ENCODE measurements at regions not wholly inside any gene's neighbourhood (a gene's known extent, or its start where the extent isn't known, plus 50 kb on each side); places are given as distances from the start of the nearest gene placed in this dataset.
A peak's percentile ranks its signal among the peaks of the same experiment; 100 is the strongest.
"Not testable (repeated sequence)": the region's sequence is repeated elsewhere in the genome, so short reads cannot be mapped to it uniquely, and the experiment has no call there.

DNA sequence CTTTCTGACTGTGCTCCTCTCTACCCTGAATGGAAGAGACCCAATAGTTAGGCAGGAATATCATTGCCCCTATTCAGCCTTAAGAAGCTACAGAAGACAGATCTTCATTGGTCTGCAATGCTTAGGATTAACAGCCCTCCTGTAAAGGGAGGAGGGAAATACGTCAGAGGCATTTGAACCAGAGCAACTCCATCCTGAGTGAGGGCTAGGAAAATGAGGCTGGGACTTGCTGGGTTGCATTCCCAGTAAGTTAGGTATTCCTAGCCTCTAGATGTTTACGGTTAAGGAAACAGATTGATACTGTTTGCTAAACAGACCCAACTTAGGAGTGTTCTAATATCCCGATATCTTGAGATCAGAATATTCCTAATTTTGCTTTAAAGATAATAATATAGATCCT is 63.5 kb downstream of the PCDH18 start:
- DNase-seq: no peak

DNA sequence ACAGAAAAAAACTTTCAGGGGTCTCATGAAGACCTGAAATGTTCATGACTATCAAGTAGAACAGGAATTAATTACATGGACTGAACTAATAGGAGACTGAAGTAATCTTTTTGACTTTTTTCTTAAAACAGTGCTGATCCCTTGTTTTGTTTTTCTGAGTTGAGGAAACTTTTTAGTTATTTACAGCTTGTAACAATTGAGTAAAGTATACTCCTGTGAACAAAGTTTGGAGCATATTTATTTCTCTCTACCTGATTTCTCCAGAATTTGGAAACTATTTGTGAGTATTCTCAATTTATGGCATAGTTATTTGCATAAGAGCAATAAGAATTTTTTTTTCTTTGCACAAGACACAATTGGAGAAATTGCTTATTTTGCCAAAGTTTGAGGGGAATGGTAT is 64.8 kb downstream of the PCDH18 start:
- no peak for DNase-seq

DNA sequence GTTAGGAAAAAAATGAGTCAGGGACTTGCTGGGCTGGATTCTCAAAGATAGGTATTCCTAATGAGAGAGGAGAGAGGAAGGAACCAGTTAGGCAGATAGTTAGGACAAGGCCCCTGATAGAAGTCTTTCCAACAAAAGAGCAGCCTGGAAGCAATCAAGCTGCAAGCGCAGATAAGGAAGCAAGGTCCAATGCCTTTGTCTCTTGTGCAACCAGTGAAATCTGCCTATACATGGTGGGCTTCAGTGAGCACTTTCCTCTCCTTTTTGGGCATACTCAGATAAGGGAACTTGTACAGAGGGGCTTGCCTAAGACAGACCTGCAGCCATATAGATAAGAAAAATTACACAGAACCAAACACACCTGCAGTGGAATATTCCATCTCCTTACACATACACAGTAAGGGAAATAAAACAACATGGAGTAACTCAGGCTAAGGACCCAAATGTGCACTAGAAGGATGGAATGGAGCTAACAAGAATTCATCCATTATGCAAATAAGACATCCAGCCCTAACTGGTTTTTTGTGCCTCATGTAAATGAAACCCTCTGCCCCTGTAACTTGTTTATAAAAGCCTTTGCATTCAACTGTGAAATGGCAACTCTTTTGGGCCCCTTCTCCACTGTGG is 68.8 kb downstream of the PCDH18 start:
- no peak for DNase-seq

DNA sequence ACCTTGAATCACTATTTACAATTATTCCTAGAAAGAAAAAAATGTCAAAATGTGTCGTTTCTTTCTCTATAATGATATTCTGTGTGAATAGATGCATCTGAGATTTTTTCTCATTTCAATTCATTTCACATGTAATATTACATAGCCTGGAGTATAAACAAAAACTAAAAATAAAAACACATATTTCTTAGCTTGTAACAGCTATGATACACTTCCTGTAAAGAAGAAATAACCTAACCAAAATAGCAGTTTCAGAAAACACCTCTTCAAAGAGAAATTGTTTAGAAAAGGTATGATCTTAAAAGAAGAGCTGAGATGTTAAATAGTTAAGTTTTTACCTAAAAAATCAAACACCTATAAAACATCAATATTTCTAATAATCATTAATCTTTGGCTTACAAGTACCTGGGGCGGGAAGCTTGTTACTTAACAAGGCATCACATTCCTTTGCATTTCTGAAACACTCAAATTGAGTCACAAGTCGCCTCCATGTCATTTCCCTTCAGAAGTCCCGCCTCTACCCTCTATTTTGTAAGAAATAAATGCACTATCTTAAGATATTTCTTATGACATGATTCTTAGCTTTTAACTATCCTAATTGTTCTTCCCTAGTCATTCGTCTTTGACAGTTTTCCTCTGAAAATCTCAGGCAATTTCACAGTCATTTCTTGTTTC is 76.5 kb downstream of the PCDH18 start:
- no peak for DNase-seq

DNA sequence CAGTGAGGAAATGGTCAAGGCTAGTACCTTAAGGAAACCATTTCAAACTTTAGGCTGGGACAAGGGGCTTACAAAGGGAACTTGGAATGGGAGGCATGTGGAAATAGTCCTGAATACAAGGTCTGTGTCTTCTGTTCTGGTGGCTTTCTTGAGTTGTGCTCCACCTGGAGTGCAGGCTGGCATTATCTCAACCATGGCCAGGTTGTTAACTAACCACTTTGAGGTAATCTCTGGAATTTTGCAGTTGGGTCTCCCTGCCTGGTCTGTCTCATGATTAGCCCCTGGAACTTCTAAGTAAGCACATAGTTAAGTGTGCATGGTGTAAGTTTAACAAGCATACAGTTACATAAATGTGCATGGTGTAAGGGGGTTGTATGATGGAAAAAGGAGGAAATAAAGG is 77.5 kb downstream of the PCDH18 start:
- no peak for DNase-seq

DNA sequence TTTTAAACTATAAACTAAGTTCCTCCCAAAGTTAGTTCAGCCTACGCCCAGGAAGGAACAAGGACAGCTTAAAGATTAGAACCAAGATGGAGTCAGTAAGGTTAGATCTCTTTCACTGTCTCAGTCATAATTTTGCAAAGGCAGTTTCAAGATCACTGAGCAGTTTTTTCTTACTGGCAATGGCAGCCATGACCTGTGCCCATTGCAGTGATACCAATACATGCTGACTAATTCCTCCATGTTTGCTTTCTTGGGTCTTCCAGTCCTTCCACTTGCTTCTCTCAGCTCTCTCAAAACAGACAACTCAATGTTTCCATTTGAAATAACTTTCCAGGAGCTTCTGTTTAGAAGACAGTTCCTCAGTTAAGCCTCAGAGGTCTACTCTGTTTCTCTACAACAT is 79.5 kb downstream of the PCDH18 start:
- no peak for DNase-seq

DNA sequence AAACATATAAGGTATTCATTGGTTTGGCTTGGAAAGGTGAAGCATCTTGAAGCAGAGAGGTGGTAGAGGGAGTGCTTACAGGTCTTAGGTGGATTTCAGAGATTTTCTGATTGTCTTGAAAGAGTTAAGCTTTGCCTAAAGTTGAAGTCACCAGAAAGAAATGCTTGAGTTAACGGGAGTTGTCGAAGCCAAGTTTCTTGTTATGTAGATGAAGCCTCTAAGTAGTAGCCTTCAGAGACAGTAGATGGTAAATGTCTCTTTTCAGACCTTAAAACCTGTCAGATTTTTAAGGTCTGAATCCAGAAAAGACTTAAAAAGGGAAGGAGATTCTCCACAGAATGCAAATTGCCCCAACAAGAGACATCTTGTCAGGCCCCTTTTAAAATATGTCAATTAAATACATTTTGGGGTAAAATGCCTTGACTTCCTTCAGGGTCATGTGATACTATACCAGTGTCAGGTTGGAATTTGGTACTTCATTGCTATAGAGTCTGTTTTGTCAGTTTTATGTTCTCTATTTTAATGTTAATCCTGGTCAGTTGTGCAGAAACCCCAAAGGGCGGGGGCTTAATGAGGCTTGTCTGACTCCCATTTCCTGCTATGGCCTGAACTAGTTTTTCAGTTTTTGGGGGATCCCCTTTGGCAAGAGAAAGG is 81.0 kb downstream of the PCDH18 start:
- DNase-seq: no peak

DNA sequence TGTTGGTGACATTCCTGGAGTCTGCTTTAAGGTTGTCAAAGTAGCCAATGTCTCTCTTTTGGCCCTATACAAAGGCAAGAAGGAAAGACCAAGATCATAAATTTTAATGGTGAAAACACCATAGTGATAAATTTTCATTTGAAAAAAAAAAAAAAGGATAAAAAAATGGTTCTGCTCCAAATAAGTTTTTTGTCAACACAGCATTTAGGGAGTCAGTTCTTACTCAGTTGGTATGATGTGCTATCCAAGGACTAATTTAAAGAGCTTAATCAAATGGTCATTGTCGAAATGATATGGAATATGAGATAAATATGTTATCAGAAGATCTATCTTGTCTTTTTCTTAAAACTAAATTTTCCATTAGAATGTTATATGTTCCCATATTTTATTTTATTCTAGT is 83.9 kb downstream of the PCDH18 start:
- DNase-seq: no peak

DNA sequence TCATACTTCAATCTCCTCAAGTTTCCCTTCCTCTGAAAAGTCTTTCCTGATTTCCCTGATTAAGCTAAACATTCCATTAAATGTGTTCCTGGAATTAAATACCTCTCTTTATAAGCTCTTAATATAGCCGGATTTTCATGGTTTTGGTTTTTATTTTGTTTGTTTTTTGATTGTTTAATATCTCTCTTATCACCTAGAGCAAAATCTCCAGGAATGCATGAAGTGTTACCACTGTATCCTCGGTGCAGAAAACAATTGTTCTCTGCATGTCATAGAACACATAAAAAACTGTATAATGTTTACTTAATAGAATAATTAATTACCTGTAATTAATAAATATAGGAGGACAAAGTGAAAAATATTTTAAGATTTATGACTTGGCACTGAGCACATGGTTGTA is 86.2 kb downstream of the PCDH18 start:
- no peak for DNase-seq

DNA sequence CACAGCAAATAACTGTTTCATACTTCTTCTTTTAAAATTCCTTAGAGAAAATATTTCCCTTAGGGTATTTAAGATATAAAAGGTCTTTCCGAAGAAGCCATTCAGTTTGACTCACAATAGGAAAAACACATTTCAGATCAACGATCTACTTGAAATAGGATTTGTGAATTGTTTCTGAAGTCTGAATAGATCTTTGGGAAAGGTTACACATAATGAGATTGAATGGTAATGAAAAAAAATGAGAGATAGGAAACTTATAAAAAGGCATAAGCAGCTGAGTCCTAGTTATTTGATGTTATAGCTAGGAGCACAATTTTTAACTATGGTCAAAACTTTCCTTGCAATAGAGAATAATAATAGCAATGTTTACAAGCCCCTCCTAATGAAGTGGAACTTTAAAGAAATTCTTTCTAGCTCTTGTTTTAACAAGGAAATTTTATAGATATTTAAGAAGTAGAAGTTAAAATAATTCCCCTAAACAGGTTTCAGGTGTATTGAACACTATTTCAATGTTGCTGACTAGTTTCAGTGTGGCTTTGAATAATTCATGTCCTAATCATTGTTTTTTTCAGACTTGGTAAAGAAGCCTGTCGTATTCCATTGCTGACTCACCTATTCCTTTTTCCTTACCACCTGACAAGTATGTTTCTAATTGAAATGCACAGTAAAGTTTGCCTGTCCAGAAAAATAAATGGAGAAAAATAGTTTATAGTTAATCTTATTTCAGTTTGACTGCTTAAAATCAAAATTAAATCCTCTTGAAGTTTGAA is 89.1 kb downstream of the PCDH18 start:
- DNase-seq: no peak

DNA sequence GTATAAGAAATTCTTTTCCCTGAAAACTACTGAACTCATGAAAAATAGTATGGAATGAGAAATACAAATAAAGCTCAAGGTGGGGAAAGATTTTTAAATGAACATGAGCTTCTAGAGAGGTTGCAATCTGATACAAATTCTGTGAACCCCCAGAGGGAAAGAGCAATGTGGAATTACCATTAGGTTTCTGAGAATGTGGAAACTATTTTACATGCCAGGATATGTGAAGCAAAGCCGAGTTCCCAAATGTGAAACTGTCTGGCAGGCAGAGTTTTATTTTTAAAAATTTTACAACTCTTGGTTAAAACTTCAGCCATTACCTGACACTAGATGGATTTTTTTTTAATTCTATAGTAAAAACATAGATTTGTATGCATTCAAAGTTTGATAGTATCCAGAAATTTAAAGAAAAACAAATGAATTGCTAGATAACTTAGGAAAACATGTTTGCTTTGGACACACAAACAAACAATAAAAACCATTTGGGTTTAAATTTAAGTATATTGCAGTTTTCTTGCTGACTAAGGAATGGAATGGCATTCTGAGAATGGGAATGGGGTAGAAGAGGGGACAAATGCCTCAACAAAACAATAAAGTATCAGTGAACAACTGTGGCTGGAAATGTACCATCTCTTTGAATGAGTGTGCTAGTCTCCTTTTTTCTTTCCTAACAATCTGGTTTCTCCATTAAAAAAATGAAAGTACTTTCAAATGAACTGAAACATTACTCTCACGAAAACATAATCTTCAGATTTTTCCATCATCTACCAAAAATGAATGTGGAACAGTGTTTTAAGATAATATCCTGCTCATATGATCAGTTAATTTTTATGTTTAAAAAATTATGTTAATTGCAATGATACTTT is 99.6 kb downstream of the PCDH18 start:
- DNase-seq: no peak

DNA sequence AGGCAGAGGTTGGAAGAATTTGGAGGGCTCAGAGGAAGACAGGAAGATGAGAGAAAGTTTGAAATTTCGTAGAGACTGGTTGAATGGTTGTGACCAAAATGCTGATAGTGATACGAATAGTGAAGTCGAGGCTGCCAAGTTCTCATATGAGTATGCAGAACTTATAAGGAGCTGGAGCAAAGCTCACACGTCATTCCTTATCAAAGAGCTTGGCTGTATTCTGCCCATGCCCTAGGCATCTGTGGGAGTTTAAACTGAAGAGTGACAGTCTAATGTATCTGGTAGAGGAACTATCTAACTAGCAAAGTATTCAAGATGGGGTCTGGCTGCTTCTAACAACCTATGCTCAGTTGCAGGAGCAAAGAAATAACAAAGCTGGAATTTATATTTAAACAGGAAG is 102.1 kb downstream of the PCDH18 start:
- DNase-seq: no peak

DNA sequence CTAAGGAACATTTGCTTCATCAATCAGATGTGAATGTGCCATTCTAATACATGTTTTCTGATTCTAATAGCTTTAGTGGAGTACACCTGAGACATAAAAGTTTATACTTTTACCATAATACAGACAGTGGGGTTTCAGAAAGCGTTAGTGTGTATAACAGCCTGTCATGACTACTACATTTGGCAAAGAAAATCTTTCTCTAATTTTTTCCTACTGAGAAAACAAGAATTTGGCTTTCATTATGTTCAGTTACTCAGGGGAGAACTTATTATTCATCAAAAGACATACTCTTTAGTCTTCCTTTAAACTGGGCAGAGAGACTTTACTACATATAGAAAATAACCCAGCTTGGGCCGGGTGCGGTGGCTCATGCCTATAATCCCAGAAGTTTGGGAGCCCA is 104.9 kb downstream of the PCDH18 start:
- no peak for DNase-seq

DNA sequence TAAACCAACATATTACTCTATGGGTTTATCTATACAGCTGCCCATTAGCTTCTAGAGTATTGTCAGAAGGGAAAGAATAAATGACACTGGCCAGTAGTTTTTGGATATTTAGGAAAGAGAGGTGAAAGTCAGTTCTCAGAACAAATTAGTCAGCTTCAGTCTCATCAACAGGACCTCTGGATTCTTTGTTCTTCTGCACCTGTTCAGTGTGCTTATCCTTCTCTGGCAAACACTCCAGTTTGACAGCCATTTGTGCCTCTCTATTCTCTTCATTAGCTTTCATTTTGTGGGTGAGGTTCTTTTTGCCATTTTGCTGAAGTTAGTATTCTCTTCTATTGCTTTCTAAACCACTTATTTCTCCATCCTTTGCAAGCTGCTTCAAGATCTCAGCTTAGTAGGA is 107.0 kb downstream of the PCDH18 start:
- no peak for DNase-seq

DNA sequence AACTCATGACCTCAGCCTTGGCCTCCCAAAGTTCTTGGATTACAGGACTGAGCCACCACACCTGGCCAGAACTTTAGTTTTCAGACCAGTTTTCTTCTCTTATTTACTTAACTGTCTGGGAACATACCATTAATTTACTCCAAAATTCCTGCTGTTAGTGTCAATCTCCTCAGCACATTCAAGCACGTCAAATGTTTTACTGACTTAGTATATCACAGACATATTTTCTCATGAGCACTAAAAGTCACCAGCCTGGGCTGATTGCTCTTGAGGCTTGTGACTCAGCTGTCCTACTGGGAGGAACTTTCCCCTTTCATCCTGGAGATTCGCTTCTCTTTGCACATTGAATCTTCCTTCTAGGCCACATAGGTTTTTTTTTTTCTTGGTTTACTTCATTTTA is 109.6 kb downstream of the PCDH18 start:
- DNase-seq: no peak

DNA sequence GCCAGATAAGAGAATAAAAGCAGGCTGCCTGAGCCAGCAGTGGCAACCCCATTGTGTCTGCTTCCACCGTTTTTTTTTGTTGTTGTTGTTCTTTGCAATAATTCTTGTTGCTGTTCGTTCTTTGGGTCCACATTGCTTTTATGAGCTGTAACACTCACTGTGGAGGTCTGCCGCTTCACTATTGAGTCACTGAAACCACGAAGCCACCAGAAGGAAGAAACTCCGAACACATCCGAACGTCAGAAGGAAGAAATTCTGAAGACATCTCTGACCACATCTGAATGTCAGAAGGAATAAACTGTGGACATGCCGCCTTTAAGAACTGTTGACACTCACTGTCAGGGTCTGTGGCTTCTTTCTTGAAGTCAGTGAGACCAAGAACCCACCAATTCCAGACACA is 110.5 kb downstream of the PCDH18 start:
- no peak for DNase-seq

DNA sequence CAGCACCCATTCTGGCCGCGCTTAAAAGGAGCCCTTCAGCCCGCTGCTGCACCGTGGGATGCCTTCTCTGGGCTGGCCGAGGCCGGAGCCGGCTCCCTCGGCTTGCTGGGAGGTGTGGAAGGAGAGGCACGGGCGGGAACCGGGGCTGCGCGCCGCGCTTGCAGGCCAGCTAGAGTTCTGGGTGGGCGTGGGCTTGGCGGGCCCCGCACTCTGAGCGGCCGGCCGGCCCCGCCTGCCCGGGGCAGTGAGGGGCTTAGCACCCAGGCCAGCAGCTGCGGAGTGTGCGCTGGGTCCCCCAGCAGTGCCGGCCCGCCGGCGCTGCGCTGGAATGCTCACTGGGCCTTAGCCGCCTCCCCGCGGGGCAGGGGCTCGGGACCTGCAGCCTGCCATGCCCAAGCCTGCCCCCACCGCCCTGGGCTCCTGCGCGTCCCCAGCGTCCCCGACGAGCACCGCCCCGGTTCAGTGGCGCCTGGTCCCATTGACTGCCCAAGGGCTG is 111.3 kb downstream of the PCDH18 start:
- DNase-seq: no peak

DNA sequence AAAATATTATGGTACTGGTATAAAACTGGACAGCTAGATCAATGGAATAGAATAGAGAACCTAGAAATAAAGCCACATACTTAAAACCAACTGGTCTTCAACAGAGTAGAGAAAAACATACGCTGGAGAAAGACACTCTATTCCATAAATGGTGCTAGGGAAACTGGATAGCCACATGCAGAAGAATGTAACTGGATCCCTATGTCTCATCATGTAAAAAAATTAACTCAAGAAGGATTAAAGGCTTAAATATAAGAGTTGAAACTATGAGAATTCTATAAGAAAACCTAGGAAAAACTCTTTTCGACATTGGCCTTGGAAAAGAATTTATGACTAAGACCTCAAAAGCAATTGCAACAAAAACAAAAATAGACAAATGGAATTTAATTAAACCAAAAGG is 114.6 kb downstream of the PCDH18 start:
- DNase-seq: peak in 1 of 2 experiments; percentile 15

DNA sequence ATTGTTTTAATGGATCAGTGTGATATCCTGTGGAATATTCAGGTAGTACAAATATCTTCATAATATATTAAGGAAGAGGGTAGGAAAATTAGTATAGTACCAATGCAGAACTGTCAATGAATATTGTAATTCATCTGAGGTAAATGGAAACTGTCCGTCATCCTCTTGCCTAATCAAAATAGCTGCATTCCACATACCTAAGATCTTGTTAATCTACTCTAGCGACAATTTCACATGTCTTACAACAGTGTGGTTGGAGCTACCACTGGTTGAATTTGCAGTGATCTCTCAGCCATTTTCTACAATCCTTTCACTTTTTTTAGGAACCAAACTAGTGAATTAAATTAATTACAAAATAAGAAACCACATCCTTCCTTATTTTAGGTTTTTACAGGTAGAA is 117.5 kb downstream of the PCDH18 start:
- DNase-seq: no peak

DNA sequence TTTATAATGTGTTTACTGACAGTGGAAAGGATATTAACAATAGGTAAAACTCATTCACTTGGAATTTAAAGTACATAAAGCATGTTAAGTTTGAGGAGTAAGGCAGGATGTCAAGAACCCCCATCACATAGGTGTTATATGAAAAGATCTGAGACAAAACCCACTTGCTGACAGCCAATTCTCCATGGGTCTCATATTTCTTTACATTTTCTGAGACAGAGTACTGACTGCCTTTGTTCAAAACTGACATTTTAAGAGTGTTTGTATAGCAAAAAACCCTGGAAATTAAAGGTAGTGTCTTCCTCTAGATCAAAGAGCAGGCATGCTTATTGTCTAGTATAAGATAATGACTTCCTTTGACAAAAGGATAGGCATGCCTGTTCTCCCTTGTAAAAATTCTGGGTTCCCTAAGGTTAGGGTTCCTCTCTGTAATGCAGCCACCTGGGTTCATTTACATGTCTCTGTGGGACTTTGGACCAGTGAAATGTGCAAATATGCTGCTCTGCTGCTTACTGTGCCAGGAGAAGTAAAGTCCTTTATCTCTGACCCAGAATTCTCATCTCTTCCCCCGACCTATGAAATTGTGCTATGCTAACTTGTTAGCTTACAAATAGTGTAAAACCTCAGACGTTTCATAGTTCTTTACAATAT is 123.6 kb downstream of the PCDH18 start:
- DNase-seq: no peak

DNA sequence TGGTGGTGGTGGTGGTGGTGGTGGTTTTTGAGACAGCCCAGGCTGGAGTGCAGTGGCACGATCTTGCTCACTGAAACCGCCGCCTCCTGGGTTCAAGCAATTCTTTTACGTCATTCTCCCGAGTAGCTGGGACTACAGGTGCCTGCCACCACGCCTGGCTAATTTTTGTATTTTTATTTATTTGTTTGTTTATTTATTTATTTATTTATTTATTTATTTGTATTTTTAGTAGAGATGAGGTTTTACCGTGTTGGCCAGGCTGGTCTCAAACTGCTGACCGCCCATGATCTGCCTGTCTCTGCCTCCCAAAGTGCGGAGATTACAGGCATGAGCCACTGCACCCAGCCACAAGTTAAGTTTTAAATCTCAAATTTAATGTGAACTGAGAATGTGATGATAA is 126.5 kb downstream of the PCDH18 start:
- DNase-seq: not testable (repeated sequence)

DNA sequence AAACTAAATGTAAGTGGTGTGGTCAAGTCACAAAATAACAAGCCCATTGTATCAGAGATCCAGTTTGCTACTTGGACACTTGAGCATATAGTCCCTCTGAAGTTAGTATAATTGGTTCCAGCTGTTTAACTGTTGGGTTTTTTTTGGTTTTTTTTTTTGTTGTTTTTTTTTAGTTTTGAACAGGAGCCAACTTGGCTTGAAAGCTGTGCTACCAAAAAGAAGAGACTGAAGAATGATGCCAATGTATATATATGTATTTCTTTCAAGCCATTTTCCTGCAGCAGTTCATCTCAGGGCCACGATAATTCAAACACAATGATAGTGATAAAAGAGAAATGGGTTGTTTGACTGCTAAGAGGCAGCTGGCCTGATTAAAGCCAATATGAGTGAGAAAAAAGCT is 138.3 kb downstream of the PCDH18 start:
- no peak for DNase-seq

Measured in NCI-H524 (cell line).